HCT116 (cell line): ENCODE measurements at regions not wholly inside any gene's neighbourhood (a gene's known extent, or its start where the extent isn't known, plus 50 kb on each side); places are given as distances from the start of the nearest gene placed in this dataset.

Experiments
- ELF1 ChIP-seq: IDR thresholded peaks from 2 replicates; pipeline ENCODE4 v1.6.1; 2012; ENCODE audit warnings: low read depth, borderline replicate concordance
- ZFX ChIP-seq: fragments of 450-650 bp; IDR thresholded peaks from 2 replicates; pipeline ENCODE4 v1.6.1; 2017
- TF ChIP-seq, protein P1 (sequence below): IDR thresholded peaks from 2 replicates; pipeline ENCODE4 v1.6.1; 2012; ENCODE audit warnings: low read depth
- TF ChIP-seq, protein P2 (sequence below), 3 experiments: fragments of 200-600 bp in 1 of 3; sonication (generic) in 1 of 3; IDR thresholded peaks in 2 of 3; conservative IDR thresholded peaks in 1 of 3; 2 replicates each; pipeline ENCODE4 v1.5.1; 2012 to 2017; ENCODE audit warnings: low read depth in 2 of 3, low read length in 2 of 3, antibody characterized with exemption in 1 of 3, borderline replicate concordance in 1 of 3, control low read depth in 1 of 3, mild to moderate bottlenecking in 1 of 3, mixed read lengths in 1 of 3, mixed run types in 1 of 3, moderate library complexity in 1 of 3; ENCODE audit not compliant: insufficient read depth in 1 of 3
- TF ChIP-seq, protein P3 (sequence below): IDR thresholded peaks from 2 replicates; pipeline ENCODE4 v1.6.1; 2012
- TF ChIP-seq, protein P4 (sequence below): IDR thresholded peaks from 2 replicates; pipeline ENCODE4 v1.6.1; 2012
- TF ChIP-seq, protein P5 (sequence below): IDR thresholded peaks from 2 replicates; pipeline ENCODE4 v1.6.1; 2011; ENCODE audit warnings: mild to moderate bottlenecking, low read length, moderate library complexity; ENCODE audit not compliant: insufficient replicate concordance; ENCODE audit errors: extremely low read depth

DNA sequence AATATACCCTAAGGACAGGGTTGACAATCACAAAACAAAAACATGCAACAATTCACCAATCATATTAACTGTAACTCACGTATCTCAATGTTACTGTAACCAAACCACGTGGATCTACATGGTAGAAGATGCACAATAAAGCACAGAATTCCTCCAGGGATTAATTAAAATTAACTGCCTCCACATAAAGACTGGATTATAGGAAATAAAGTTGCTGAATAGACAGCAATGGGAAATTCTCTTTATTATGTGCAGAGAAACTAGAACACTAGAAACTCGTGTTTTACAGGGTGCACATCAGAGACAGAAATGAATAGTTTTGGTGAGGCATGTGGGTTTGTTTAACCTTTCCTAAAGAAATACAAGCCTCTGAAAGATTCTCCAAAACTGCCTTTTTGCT, 696.3 kb downstream of the EPHA3 start (continued):
- TF ChIP-seq, protein P1, sequence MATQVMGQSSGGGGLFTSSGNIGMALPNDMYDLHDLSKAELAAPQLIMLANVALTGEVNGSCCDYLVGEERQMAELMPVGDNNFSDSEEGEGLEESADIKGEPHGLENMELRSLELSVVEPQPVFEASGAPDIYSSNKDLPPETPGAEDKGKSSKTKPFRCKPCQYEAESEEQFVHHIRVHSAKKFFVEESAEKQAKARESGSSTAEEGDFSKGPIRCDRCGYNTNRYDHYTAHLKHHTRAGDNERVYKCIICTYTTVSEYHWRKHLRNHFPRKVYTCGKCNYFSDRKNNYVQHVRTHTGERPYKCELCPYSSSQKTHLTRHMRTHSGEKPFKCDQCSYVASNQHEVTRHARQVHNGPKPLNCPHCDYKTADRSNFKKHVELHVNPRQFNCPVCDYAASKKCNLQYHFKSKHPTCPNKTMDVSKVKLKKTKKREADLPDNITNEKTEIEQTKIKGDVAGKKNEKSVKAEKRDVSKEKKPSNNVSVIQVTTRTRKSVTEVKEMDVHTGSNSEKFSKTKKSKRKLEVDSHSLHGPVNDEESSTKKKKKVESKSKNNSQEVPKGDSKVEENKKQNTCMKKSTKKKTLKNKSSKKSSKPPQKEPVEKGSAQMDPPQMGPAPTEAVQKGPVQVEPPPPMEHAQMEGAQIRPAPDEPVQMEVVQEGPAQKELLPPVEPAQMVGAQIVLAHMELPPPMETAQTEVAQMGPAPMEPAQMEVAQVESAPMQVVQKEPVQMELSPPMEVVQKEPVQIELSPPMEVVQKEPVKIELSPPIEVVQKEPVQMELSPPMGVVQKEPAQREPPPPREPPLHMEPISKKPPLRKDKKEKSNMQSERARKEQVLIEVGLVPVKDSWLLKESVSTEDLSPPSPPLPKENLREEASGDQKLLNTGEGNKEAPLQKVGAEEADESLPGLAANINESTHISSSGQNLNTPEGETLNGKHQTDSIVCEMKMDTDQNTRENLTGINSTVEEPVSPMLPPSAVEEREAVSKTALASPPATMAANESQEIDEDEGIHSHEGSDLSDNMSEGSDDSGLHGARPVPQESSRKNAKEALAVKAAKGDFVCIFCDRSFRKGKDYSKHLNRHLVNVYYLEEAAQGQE: no peak
- TF ChIP-seq, protein P2, sequence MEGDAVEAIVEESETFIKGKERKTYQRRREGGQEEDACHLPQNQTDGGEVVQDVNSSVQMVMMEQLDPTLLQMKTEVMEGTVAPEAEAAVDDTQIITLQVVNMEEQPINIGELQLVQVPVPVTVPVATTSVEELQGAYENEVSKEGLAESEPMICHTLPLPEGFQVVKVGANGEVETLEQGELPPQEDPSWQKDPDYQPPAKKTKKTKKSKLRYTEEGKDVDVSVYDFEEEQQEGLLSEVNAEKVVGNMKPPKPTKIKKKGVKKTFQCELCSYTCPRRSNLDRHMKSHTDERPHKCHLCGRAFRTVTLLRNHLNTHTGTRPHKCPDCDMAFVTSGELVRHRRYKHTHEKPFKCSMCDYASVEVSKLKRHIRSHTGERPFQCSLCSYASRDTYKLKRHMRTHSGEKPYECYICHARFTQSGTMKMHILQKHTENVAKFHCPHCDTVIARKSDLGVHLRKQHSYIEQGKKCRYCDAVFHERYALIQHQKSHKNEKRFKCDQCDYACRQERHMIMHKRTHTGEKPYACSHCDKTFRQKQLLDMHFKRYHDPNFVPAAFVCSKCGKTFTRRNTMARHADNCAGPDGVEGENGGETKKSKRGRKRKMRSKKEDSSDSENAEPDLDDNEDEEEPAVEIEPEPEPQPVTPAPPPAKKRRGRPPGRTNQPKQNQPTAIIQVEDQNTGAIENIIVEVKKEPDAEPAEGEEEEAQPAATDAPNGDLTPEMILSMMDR (IDR thresholded peaks at IDR 0.05 in 2 of 3, conservative IDR thresholded peaks at IDR 0.05 in 1 of 3; ENCODE audit: borderline replicate concordance in 1 of 3, insufficient read depth in 1 of 3, low read depth in 2 of 3, low read length in 2 of 3): no peak
- no peak for TF ChIP-seq ELF1
- TF ChIP-seq, protein P3, sequence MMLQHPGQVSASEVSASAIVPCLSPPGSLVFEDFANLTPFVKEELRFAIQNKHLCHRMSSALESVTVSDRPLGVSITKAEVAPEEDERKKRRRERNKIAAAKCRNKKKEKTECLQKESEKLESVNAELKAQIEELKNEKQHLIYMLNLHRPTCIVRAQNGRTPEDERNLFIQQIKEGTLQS: no peak
- TF ChIP-seq, protein P4, sequence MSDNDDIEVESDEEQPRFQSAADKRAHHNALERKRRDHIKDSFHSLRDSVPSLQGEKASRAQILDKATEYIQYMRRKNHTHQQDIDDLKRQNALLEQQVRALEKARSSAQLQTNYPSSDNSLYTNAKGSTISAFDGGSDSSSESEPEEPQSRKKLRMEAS: no peak
- TF ChIP-seq, protein P5, sequence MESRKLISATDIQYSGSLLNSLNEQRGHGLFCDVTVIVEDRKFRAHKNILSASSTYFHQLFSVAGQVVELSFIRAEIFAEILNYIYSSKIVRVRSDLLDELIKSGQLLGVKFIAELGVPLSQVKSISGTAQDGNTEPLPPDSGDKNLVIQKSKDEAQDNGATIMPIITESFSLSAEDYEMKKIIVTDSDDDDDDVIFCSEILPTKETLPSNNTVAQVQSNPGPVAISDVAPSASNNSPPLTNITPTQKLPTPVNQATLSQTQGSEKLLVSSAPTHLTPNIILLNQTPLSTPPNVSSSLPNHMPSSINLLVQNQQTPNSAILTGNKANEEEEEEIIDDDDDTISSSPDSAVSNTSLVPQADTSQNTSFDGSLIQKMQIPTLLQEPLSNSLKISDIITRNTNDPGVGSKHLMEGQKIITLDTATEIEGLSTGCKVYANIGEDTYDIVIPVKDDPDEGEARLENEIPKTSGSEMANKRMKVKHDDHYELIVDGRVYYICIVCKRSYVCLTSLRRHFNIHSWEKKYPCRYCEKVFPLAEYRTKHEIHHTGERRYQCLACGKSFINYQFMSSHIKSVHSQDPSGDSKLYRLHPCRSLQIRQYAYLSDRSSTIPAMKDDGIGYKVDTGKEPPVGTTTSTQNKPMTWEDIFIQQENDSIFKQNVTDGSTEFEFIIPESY: no peak
- TF ChIP-seq ZFX: no peak
- TF ChIP-seq, all 23 proteins: peak for 0
